B cell (primary cell): ENCODE measurements at regions not wholly inside any gene's neighbourhood (a gene's known extent, or its start where the extent isn't known, plus 50 kb on each side); places are given as distances from the start of the nearest gene placed in this dataset.

Experiments
- ATAC-seq: fragments of 200-7000 bp; cut with Tn5 transposase; one replicate; pipeline ENCODE4 v1.10.0; 2021; ENCODE audit warnings: low read depth, mild to moderate bottlenecking, moderate number of reproducible peaks, moderate library complexity
- CTCF ChIA-PET: fragments of 350-600 bp; sonication (Branson Sonifier 250); formaldehyde crosslinking; loops from one replicate; lab custom pipeline; 2021; ENCODE audit warnings: antibody characterized with exemption, inconsistent platforms; lab: Charles Lee
- POLR2A ChIA-PET: fragments of 350-600 bp; sonication (Branson Sonifier 250); formaldehyde crosslinking; loops from one replicate; lab custom pipeline; 2021; ENCODE audit warnings: antibody characterized with exemption; lab: Charles Lee
- DNase-seq: peaks from one replicate; pipeline ENCODE4 v3.0.0; 2013
- H2AFZ ChIP-seq: 2 replicates; pipeline ENCODE4 v1.6.1; 2012; ENCODE audit warnings: mild to moderate bottlenecking, low read depth, low read length; ENCODE audit not compliant: insufficient read depth, poor library complexity, severe bottlenecking
- H3K27ac ChIP-seq, 2 donors: 1 replicate in 1 of 2; 2 replicates in 1 of 2; pipeline ENCODE4 v1.5.1; 2012 to 2013; ENCODE audit warnings: low read length in 2 of 2, mild to moderate bottlenecking in 2 of 2, moderate library complexity in 1 of 2
- H3K27me3 ChIP-seq, 4 experiments: fragments of 200-600 bp in 1 of 4; sonication (generic) in 1 of 4; replicated peaks in 1 of 4; 1 replicate in 2 of 4; 2 replicates in 2 of 4; pipeline versions ENCODE4 v1.6.1 to v1.7.0; 2013 to 2016; ENCODE audit warnings: low read length in 3 of 4, mild to moderate bottlenecking in 2 of 4, mixed read lengths in 1 of 4, moderate library complexity in 1 of 4; ENCODE audit not compliant: insufficient read depth in 4 of 4, control insufficient read depth in 3 of 4; ENCODE audit errors: control extremely low read depth in 1 of 4
- H3K36me3 ChIP-seq, 2 experiments: replicated peaks in 1 of 2; 1 replicate in 1 of 2; 2 replicates in 1 of 2; pipeline versions ENCODE4 v1.6.1 to v1.7.1; 2013; ENCODE audit warnings: low read length in 1 of 2; ENCODE audit not compliant: insufficient read depth in 2 of 2, control insufficient read depth in 1 of 2; ENCODE audit errors: control extremely low read depth in 1 of 2, extremely low read depth in 1 of 2
- H3K4me1 ChIP-seq, 2 donors: fragments of 200-600 bp in 1 of 2; sonication (generic) in 1 of 2; 1 replicate in 1 of 2; 2 replicates in 1 of 2; pipeline versions ENCODE4 v1.5.1 to v1.6.1; 2013 to 2017; ENCODE audit warnings: low read length in 2 of 2; ENCODE audit not compliant: control insufficient read depth in 2 of 2, insufficient read depth in 2 of 2
- H3K4me2 ChIP-seq: replicated peaks from 2 replicates; pipeline ENCODE3; 2012; ENCODE audit warnings: mild to moderate bottlenecking, low read depth, low read length; ENCODE audit not compliant: poor library complexity, severe bottlenecking
- H3K4me3 ChIP-seq, 5 experiments: fragments of 200-600 bp in 1 of 5; sonication (generic) in 1 of 5; 1 replicate in 3 of 5; 2 replicates in 2 of 5; pipeline versions ENCODE4 v1.5.1 to v1.7.0; 2011 to 2016; ENCODE audit warnings: low read length in 4 of 5, mild to moderate bottlenecking in 4 of 5, low read depth in 2 of 5, control low read depth in 1 of 5, moderate library complexity in 1 of 5; ENCODE audit not compliant: insufficient read depth in 1 of 5; ENCODE audit errors: control extremely low read depth in 1 of 5, extremely low read depth in 1 of 5
- H3K79me2 ChIP-seq: fragments of 200-600 bp; sonication (generic); one replicate; pipeline ENCODE4 v1.6.0; 2016; ENCODE audit warnings: low read length; ENCODE audit not compliant: control insufficient read depth, insufficient read depth
- H3K9ac ChIP-seq: fragments of 200-600 bp; sonication (generic); 2 replicates; pipeline ENCODE4 v1.6.1; 2017; ENCODE audit warnings: mild to moderate bottlenecking, low read length, moderate library complexity
- H3K9me3 ChIP-seq, 3 donors: one replicate each; pipeline versions ENCODE4 v1.6.1 to v1.7.1; 2013; ENCODE audit warnings: low read length in 2 of 3; ENCODE audit not compliant: control insufficient read depth in 2 of 3, insufficient read depth in 1 of 3; ENCODE audit errors: control extremely low read depth in 1 of 3
- H4K20me1 ChIP-seq: 2 replicates; pipeline ENCODE4 v1.6.0; 2012; ENCODE audit warnings: mild to moderate bottlenecking, low read length; ENCODE audit not compliant: insufficient read depth, control insufficient read depth, poor library complexity, severe bottlenecking
- H3K27ac Mint-ChIP-seq: one replicate; pipeline ENCODE4 v1.8.0; 2021; ENCODE audit warnings: mixed read lengths
- H3K27me3 Mint-ChIP-seq: one replicate; pipeline ENCODE4 v1.8.0; 2021; ENCODE audit warnings: mixed read lengths
- H3K4me1 Mint-ChIP-seq: one replicate; pipeline ENCODE4 v1.8.0; 2021; ENCODE audit warnings: mixed read lengths
- H3K4me3 Mint-ChIP-seq: one replicate; pipeline ENCODE4 v1.8.0; 2021; ENCODE audit warnings: mixed read lengths
- H3K9me3 Mint-ChIP-seq: one replicate; pipeline ENCODE4 v1.8.0; 2022; ENCODE audit warnings: mixed read lengths; ENCODE audit not compliant: insufficient read depth
- CTCF ChIP-seq: fragments of 200-600 bp; IDR thresholded peaks from one replicate; pipeline ENCODE4 v1.8.0; 2022; ENCODE audit warnings: antibody characterized with exemption, mild to moderate bottlenecking
- EZH2 ChIP-seq: IDR thresholded peaks from 2 replicates; pipeline ENCODE4 v1.6.1; 2012; ENCODE audit warnings: borderline replicate concordance, low read depth, mild to moderate bottlenecking, moderate library complexity, low read length; ENCODE audit not compliant: insufficient read depth, poor library complexity, severe bottlenecking
- WGBS: methylation state at CpG from one replicate; pipeline ENCODE4 v1.1.5; 2013; ENCODE audit warnings: missing lambda C conversion rate; ENCODE audit not compliant: insufficient coverage; 5-methylcytosine and 5-hydroxymethylcytosine counted together
- intact Hi-C: fragments of 100-400 bp; cut with micrococcal nuclease; formaldehyde crosslinking; loops from one replicate; pipeline ENCODE4 v1.10.0; 2022

GRCh38 chr7:32155712-32156111, 85.5 kb upstream of the PDE1C start:
- no peak overlapping the region for H2AFZ ChIP-seq
- no peaks in the 10 kb centered on the region for H3K4me1 ChIP-seq
- Mint-ChIP-seq H3K27ac (no peak overlapping the region), H3K9me3 (no peaks in the 10 kb centered on the region), H3K4me1 (no peaks in the 10 kb centered on the region), H3K27me3 (no peaks in the 10 kb centered on the region), H3K4me3 (no peak overlapping the region)
- no peak for TF ChIP-seq EZH2
- no peak for TF ChIP-seq CTCF
- ATAC-seq = no peak
- DNase-seq = no peak
- H3K27ac ChIP-seq = no peak overlapping the region
- no peak overlapping the region for H3K4me3 ChIP-seq
- H3K9ac ChIP-seq = no peak overlapping the region
- H3K79me2 ChIP-seq = no peaks in the 10 kb centered on the region
- CTCF ChIA-PET = no interaction called here
- intact Hi-C loops = no loop called here
- H3K4me2 ChIP-seq = no peak overlapping the region
- H3K36me3 ChIP-seq = no peaks in the 10 kb centered on the region
- WGBS = 85% methylated on average over 2 of the region's 2 CpGs
- H4K20me1 ChIP-seq = no peaks in the 10 kb centered on the region
- POLR2A ChIA-PET = no interaction called here
- no peaks in the 10 kb centered on the region for H3K27me3 ChIP-seq
- H3K9me3 ChIP-seq = peaks cover 0 to 5% (median 0%) of the 10 kb centered on the region in 3 donors

GRCh38 chr7:32154797-32155196, 84.6 kb upstream of the PDE1C start:
- H3K36me3 ChIP-seq = no peaks in the 10 kb centered on the region
- no peaks in the 10 kb centered on the region for H3K4me1 Mint-ChIP-seq
- ChIA-PET POLR2A (no interaction called here), CTCF (no interaction called here)
- H3K27me3 Mint-ChIP-seq = no peaks in the 10 kb centered on the region
- no peak overlapping the region for H3K4me2 ChIP-seq
- peaks cover 0 to 5% (median 0%) of the 10 kb centered on the region in 3 donors for H3K9me3 ChIP-seq
- H3K27me3 ChIP-seq = no peaks in the 10 kb centered on the region
- no peak overlapping the region for H3K9ac ChIP-seq
- ATAC-seq (no peak), DNase-seq (no peak)
- no peaks in the 10 kb centered on the region for H4K20me1 ChIP-seq
- intact Hi-C loops = no loop called here
- H3K4me3 Mint-ChIP-seq = no peak overlapping the region
- no peak overlapping the region for H3K4me3 ChIP-seq
- no peaks in the 10 kb centered on the region for H3K4me1 ChIP-seq
- H2AFZ ChIP-seq = no peak overlapping the region
- no peak overlapping the region for H3K27ac ChIP-seq
- WGBS = 50% methylated on average over 3 of the region's 3 CpGs
- no peaks in the 10 kb centered on the region for H3K79me2 ChIP-seq
- no peak for TF ChIP-seq CTCF
- TF ChIP-seq EZH2 = no peak
- no peak overlapping the region for H3K27ac Mint-ChIP-seq
- H3K9me3 Mint-ChIP-seq = no peaks in the 10 kb centered on the region
